Activated CD4-positive, alpha-beta T cell treated with anti-CD3 and anti-CD28 coated beads, Interleukin-2, Interleukin-4, amounts not matched to agents 100 ng/mL and 50 ng/mL, durations not matched to agents 16 hours and 8 hours (primary cell): ENCODE measurements at regions not wholly inside any gene's neighbourhood (a gene's known extent, or its start where the extent isn't known, plus 50 kb on each side); places are given as distances from the start of the nearest gene placed in this dataset.

Source experiments
- DNase-seq: peaks from one replicate; pipeline ENCODE4 v3.0.0-alpha.2; 2020; ENCODE audit warnings: low spot score

DNA sequence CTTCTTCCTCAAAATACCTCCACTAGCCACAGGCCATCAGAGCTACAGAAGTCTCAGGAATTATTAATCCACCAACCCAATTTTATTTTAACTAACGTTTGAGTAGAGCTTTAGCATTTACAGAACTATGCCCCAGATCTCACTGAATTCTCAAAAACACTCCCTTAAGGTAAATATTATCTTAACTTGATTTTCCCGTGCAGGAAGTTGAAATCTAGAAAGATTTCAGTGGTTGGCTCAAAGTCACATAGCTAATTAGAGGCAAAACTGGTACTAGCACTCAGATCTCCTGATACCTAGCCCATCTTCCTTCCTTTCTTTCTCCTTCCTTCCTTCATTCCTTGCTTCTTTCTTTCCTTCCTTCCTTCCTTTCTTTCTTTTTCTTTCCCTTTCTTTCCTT, 298.3 kb downstream of the ENC1 start:
- DNase-seq, result no peak

DNA sequence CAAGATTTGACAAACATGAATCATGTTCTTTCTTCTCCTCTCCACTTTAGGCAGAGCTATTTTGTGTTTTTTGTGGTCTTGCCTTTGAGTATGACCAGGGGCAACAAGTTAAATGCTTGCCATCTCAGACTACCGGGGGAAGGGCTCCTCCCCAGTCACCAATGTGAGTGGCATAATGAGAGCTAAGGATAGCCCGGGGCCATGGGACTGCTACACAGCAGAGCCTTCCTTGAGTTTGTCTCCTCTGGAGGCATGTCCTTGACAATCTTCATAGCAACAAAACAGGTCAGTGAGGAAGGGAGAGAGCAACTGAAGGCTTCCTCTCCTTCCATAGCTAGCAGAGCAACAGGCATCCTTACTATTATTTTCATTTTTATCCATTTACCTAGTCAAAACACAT, 299.3 kb downstream of the ENC1 start:
- no peak for DNase-seq

DNA sequence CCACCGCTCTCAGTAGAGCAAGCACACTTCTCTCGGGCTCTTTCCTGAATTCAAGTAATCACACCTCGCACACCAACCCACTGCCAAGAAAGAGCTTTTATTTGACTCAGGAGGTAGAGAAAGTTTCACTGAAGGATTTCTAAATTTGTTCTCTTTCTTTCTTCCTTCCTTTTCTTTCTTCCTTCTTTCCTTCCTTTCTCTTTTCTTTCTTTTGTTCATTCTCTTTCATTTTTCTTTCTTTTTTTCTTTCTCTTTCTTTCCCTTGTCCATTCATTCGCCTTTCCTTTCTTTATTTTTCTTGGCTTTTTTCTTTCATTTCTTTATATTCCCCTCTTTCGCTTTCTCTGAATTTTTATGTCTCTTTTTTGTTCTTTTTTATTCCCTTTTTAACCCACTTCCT, 300.1 kb downstream of the ENC1 start:
- no peak for DNase-seq

DNA sequence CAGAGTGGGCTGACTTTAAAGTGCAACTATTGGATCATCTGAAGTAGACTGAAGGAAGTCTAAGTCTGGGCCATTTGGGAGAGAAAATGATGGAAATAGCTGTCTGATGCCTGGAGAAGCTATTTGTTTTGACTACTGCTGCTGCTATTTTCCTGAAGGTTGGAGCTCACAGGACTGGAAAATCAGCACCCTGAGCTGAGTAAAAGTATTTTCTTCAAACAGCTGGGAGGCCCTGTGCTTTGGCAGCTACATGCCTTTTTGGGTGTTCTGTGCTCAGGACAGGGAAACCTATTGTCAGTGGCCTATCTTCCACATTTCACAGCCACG, 302.6 kb downstream of the ENC1 start:
- no peak for DNase-seq

DNA sequence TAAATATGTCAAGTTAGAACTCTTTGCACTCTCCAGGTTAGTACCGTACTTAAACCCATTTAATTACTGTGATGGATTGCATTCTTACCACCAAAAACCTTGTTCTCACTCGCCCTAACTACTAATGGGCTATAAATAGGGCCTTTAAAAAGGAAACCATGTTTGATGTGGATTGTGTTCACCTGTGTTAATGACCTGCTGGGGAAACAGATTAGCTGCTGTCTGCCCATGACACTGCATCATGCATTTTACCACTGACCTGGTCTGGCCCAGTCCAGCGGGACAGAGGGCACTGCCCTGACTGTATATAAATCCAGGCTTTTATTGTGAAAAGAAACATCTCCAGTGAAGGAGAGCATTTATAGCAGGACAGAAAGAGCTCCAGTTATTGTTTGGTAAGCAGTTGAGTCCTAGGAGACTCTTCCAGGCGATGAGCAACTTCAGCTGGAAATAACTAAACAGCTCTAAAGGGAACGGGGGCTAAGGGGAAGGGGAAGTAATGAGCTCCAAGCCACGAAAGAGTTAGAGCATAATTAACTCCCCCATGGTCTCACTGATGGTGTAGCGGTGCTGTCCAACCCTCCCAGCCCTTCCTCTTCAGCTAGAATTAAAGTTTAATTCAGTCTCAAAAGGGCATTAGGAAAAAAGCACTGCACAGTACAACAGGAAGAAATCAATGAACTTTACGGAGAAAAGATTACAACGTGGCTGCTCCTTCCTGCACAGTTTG, 303.1 kb downstream of the ENC1 start:
- DNase-seq, result no peak

DNA sequence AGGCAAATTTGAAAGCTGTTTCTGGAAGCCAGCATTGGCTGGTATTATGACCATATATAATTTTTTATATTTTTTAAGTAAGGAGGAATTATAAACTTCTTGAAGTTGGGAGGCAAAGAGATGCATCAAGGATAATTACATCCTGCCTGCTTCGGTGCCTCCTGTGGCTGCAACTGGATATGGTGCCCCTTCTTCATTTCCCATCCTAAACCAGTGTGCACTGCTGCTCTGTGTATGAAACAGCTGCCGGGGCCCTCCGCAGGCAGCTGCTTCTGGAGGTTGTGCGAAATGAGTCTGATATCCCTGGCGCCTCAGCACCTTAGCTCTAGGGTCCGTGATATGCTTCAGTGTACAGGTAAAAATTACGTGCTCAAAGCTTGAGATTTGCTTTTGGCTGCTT, 304.2 kb downstream of the ENC1 start:
- DNase-seq, result no peak

DNA sequence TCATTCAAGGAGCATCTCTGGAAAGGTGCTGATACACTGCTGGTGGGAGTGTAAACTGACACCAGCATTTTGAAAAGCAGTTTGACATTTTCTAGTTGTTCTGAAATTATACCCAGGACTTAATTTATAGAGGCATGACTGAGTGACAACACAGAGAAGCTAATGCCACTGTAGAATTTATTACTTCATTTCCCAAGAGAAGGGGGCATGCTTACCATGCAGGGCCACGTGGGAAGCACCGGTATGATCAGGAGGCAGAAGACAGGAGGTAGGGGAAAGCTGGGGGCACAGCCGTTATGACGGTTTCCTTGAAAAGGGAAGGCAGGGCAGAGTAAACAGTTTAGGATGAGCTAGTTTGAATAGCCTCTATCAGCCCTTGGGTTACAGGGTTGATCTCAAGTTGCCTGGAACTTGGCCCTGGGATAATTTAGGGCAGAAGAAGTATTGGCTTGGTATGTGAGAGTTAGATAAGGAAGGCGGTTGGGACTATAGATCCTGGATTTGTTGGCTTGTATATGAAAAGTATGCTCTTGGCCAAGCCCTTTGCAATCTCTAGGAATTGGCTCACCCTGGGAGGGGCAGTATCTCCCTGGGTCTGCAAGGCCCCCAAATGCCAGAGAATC, 305.7 kb downstream of the ENC1 start:
- DNase-seq, result no peak

DNA sequence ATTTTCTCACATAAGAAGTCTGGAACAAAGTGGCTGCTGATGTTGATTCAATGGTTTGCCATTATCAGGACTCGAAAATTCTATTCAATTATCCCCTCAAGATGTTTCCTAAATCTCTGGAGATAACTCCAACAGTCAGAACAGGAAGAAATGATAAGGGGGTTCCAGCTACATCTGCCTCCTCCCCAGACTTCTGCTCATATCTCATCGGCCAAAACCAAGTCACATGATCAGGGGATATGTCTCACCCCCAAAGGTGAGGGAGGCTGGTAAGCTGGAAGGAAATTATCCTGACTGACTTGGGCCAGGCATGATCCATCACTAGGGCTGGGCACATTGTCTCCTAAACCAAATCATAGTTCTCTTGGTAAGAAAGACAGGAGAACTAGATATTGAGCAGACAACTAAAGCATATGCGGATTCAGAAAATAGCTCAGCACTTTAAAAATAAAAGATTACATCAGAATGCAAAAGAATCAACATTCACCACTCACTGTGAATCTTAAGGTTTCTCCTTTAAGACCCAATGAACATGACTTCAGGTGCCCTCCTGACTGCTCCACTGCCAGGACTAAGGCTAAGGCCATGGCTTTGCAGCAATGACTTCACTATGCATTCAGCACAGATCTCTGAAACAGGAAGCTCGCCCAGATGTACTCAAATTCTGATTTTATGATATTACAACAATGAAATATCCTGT, 306.3 kb downstream of the ENC1 start:
- DNase-seq, result no peak

DNA sequence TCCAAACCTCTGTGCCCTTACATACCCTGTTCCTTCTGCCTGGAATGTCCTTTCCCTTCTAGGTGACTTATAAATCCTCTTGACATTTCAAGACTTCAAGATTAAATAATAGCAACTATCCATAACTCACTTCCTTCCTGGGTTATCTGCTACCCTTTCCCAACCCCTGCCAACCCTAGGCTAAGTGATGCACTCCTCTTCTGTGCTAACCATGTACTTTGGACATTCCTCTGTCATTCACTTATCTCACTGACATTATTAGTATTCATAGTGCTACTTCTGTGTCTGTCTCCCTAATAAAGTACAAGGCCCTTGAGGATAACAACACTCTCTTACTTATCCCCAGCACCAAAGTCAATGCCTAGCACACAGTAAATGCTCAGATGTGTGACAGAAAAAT, 307.1 kb downstream of the ENC1 start:
- no peak for DNase-seq

DNA sequence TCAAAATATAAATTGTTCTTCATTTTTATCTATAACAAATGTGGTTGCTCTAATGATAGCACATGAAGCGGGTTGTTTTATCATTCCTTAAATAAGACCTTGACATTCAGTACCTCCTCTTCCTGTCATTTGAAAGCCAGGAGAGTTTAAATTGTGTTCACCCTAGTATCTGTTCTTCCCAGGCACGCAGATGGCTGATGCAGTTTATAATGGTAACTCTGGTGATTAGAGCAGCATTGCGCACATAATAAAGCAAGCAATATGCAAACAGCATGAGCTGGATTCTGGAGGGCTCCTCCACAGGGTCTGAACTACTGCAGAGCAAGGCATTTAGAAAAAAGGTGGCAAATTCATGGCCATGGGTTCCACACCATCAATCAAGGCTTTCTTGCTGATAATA, 307.8 kb downstream of the ENC1 start:
- DNase-seq, result no peak

DNA sequence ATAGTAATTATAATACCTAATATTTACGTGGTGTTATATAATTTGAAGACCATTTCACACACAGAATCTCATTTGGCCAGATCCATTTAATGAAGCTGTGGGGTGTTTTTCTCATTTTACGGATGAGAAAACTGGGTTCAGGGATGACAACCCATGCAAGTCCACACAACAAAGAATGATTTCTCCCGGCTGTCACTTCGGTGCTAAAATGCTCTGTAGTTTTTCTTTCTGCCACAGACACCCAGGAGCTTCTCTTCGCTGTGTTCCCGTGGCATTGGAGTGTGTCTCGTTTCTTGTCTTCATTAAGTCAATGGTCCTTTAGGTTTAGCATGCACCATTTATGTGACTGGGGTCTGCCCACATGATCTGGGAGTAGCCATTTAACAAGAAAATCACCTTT, 308.5 kb downstream of the ENC1 start:
- DNase-seq, result no peak

DNA sequence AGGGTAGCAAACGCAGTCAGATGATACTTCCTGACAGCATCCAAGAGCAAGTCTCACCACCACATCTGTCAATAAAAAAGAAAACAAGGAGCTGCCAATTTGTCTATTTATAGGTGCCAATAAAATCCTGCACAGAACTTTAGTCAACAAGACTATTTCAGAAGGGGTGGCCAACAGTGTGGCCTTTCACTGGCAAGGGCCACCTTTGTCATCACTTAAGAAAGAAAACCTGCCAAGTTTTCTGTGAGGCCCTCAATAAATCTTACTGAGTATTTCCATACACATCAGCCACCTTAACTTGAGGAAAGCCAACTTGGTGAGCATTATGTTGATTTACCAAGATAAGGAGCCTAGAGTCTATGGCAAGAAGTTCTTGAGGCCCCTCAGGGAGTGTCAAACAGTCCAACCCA, 312.3 kb downstream of the ENC1 start:
- no peak for DNase-seq

DNA sequence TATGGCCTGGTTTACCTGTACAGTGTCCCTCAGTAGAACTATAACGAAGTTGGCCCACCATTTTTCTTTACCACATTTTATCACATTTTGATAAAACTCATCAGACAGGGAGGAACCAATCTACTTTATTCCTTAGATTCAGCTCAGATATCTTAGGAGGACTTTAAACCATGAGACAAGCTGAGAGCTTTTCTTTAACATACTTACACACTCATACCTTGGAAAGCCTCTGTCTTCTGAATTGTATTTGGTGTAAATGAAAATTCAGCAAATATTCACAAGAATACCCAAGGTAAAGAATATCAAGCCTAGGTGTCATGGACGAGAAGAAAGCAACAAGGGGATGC, 313.2 kb downstream of the ENC1 start:
- no peak for DNase-seq

DNA sequence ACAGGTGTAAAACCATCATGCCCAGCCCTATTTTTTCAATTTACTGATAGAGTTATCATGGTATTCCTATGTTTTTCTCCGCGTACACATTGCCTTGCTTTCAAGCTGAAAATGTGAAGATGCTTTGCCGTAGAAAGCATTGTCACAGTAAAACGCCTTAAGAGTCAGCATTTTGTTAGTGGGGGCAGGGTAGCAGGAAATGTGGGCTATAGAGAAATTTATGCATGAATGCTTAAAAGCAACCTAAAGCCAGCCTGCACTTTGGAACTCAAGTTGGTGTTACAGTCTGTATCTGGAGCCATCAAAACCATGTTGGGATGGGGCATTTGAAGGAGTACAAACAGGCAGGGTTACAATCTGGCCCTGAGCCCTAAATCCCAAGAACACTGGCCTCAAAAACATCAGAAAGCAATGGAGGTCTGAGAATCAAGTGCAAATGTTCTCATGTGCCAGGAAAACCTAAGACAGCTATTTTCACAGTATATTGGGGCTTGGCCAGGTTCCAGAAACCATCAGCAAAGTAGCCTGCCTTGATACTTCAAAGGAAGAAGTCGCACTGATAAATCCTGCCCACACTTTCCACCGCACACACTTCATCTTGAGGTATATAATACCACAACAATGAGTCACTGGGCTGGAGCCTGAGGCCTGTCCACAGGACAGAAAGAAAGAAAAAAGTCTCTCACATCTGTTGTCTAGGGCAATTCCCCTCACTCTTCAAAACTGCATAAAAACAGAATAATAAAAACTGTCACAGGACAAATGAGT, 313.8 kb downstream of the ENC1 start:
- DNase-seq, result peak; percentile 75

DNA sequence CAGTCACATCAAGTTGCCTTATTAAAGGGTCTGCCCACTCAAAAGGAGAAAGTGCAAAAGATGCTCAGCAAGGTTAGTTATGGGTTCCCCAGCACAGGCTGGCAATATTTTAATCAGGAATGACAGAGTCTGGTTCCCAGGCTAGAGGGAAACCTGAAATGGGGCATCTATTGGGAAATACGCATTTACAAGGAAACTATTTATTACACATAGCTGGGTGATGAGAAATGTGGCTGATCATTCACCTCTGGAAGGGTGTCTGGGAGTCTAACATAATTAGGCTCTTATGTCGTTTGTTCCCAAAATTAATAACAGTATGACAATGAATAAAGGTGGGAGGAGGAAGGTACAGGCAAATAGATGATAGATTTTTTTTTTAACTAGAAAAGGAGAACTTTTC, 314.7 kb downstream of the ENC1 start:
- DNase-seq, result no peak

DNA sequence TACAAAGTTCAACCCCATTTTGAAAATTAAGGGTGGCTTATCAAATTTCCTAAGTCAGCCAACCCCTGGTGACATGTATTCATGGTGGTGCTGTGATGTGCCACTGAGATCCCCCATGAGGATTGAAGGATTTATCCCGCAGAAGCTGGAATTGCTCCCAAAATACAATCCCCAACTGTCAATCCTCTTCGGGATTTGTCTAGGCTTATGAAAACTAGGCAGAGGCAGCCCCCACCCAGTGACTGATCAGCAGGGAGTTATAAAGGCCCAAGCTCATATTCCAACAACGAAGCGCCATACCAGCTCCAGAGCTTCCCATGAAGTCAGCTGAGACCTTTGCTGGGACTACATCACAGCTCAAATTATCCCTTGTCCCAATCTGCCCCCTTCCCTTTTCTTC, 316.0 kb downstream of the ENC1 start:
- no peak for DNase-seq

DNA sequence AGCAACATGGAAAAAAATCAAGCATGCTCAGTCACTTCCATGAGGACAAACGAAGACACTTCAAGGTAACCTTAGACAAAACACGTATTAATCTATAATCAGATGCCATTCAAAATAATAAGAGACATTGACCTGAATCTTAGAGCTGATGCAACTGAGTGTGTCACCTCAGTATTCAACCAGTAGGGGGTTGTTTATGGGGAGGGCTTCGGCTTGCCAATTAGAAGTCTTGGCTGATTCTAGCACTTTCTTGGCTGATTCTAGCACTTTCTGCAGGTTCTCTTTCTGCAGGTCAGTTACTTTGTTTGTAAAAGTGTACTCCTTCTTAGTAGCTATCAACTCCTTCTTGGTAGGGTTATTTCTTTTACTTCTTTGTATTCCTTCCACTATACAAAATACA, 317.6 kb downstream of the ENC1 start:
- DNase-seq, result no peak

DNA sequence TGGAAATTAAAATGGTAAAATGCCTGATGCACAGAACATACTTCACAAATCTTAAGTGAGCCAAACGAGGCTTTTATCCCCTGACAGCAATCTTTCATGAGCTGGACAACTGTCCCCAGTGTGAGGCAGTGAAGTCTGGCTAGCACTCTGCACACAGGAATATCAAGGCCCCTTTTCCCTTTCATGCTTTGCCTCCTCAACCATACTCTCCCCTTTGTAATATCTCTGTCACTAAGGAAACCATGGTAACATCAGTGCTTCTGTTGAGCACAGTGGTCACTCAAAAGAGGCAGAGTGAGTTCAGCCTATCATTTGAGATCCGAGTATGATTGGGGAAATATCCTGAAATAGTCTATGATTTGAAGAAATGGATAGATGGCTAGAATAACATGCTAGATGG, 318.3 kb downstream of the ENC1 start:
- DNase-seq, result no peak

DNA sequence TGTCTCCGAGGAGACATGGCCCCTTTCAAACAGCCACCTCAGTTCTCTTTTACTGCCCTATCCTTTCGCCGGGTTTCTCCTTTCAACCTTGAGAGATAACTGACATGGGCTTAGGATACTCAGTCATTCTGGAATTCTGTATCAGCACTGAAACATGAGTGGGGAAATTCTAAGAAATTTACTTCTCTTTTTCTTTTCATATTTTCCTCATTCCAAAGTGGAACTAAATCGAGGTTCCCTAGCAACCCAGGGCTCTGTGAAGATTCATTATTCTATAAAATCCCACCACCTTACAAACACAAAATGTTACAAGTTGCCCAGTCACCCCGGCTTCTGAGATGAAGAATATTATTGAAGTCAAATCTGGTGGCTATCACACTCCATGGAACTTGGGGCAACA, 319.2 kb downstream of the ENC1 start:
- no peak for DNase-seq

DNA sequence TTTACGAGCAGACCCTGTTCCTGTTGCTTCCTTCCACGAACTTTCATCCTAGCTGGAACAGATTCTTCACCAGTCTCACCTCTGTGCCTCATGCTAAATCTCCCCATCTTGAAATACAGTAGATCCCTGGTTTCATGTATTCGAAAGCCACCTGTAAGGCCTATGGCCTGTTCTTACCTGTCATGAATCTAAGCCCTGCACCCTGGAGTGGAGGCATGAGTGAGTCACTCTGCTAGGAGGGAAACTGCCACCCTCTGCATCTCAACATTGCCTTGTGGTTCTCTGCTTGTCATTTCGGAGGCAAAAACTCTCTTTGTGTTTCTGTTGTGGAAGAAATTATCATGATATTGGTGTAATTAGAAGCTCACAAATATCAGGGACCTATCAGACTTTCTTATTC, 320.0 kb downstream of the ENC1 start:
- no peak for DNase-seq

DNA sequence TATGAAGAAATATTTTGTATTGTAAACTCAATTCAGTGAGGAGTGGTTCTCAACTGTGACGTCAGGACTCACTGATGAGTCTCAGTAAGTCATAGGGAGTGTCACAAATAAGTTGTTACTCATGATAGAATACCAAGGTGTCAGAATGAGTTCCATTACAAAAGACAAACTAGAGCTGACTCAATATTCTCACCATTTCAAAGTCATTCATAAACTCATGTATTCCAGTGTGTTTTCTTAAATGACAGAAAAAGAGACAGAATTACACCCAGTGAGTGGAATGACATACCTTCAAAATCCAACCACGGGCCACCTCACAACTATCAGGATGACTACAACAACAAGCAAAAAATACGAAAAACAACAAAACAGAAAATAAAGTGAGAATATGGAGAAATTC, 321.5 kb downstream of the ENC1 start:
- DNase-seq, result peak; percentile 48

DNA sequence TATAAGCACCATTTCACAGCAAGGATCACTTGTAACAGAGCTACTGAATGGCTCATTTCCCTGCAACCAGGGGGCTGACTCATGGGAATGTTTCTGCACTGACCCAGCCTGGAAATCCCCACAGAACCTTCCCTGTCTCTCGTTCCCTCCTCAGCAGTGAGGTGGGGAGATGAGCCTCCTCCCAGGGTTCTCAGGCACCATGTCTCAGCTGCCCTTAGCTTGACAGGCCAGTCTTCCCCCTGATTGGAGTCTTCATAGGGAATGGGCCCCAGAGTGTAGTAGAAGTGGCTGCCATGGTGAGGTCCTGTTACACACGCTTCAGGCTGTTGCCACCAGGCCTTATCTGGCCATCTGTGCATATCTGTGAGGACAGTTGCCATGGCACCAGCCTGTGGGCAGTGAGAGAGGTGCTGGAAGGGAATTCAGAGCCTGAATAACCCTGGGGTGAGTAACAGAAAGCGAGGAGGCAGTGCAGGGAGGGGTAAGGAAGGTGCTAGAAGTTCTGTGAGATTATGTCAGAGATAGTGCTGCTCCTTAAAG, 324.4 kb downstream of the ENC1 start:
- peak; percentile 7 for DNase-seq

DNA sequence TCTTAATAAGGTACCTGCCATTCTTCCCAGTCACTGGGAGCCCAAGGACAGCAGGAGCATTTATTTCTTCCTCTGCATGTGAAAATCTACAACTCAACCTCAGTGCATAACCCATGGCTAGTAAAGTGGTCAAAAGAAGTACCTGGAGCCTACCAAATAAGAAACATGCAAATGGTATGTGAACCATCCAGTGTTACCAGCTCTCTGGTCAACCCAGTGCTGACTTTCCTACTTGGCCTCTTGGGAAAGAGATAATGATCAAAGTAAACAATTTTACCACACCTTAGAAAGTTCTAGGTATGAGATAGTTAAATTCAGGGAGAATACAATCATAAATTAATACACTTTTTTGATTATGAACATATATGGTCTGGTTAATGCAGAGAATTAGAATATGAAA, 325.6 kb downstream of the ENC1 start:
- DNase-seq, result no peak
